Vagina (tissue), 2 donors: ENCODE measurements at regions not wholly inside any gene's neighbourhood (a gene's known extent, or its start where the extent isn't known, plus 50 kb on each side); places are given as distances from the start of the nearest gene placed in this dataset.

Experiments
- POLR2A ChIP-seq, 2 donors: fragments of 450-650 bp; IDR thresholded peaks; one replicate each; pipeline ENCODE4 v1.6.1; 2017; ENCODE audit warnings: antibody characterized with exemption in 2 of 2, mild to moderate bottlenecking in 2 of 2, moderate library complexity in 2 of 2
- TF ChIP-seq, protein P1 (sequence below), 3 experiments: fragments of 450-650 bp in 2 of 3; fragments of 200-600 bp in 1 of 3; sonication (generic) in 1 of 3; IDR thresholded peaks; one replicate each; pipeline ENCODE4 v1.5.1; 2017 to 2019; ENCODE audit warnings: antibody characterized with exemption in 3 of 3, mild to moderate bottlenecking in 2 of 3, moderate library complexity in 2 of 3

- no peak for TF ChIP-seq POLR2A (IDR thresholded peaks at IDR 0.05)
- TF ChIP-seq, protein P1, sequence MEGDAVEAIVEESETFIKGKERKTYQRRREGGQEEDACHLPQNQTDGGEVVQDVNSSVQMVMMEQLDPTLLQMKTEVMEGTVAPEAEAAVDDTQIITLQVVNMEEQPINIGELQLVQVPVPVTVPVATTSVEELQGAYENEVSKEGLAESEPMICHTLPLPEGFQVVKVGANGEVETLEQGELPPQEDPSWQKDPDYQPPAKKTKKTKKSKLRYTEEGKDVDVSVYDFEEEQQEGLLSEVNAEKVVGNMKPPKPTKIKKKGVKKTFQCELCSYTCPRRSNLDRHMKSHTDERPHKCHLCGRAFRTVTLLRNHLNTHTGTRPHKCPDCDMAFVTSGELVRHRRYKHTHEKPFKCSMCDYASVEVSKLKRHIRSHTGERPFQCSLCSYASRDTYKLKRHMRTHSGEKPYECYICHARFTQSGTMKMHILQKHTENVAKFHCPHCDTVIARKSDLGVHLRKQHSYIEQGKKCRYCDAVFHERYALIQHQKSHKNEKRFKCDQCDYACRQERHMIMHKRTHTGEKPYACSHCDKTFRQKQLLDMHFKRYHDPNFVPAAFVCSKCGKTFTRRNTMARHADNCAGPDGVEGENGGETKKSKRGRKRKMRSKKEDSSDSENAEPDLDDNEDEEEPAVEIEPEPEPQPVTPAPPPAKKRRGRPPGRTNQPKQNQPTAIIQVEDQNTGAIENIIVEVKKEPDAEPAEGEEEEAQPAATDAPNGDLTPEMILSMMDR (IDR thresholded peaks at IDR 0.05), result no peak
Observed at GRCh38 chr5:54378707-54379106, 68.3 kb upstream of the ARL15 start.
